H9 (cell line): ENCODE measurements at regions not wholly inside any gene's neighbourhood (a gene's known extent, or its start where the extent isn't known, plus 50 kb on each side); places are given as distances from the start of the nearest gene placed in this dataset.

Experiments
- DNase-seq: peaks from one replicate; pipeline ENCODE4 v3.0.0-alpha.2; 2017
- H2AFZ ChIP-seq: one replicate; pipeline ENCODE4 v1.6.1; 2013; ENCODE audit warnings: mild to moderate bottlenecking, low read length, control low read depth, moderate library complexity
- H2AK5ac ChIP-seq: 2 replicates; pipeline ENCODE4 v1.6.1; 2013; ENCODE audit warnings: low read length, control low read depth, mixed read lengths; ENCODE audit not compliant: insufficient read length
- H2BK120ac ChIP-seq: one replicate; pipeline ENCODE4 v1.6.1; 2013; ENCODE audit warnings: low read depth, mild to moderate bottlenecking, low read length, control low read depth, inconsistent platforms; ENCODE audit not compliant: poor library complexity, severe bottlenecking
- H2BK12ac ChIP-seq: 2 replicates; pipeline ENCODE4 v1.6.1; 2013; ENCODE audit warnings: low read length, control low read depth, mixed read lengths, low read depth; ENCODE audit not compliant: insufficient read length
- H2BK15ac ChIP-seq: 2 replicates; pipeline ENCODE4 v1.6.1; 2013; ENCODE audit warnings: low read depth, low read length, control low read depth
- H2BK20ac ChIP-seq: one replicate; pipeline ENCODE4 v1.6.1; 2013; ENCODE audit warnings: low read depth, mild to moderate bottlenecking, low read length, control low read depth, inconsistent platforms; ENCODE audit not compliant: poor library complexity, severe bottlenecking
- H2BK5ac ChIP-seq: 2 replicates; pipeline ENCODE4 v1.6.1; 2013; ENCODE audit warnings: low read length, control low read depth, mixed read lengths; ENCODE audit not compliant: insufficient read length
- H3K14ac ChIP-seq: 2 replicates; pipeline ENCODE4 v1.6.1; 2013; ENCODE audit warnings: low read length, control low read depth; ENCODE audit not compliant: insufficient read depth
- H3K18ac ChIP-seq: 2 replicates; pipeline ENCODE4 v1.6.1; 2013; ENCODE audit warnings: low read depth, mild to moderate bottlenecking, mixed read lengths, low read length, control low read depth; ENCODE audit not compliant: insufficient read length
- H3K23ac ChIP-seq: 2 replicates; pipeline ENCODE4 v1.6.1; 2013; ENCODE audit warnings: low read length, control low read depth, mixed read lengths, low read depth; ENCODE audit not compliant: insufficient read length
- H3K23me2 ChIP-seq: 2 replicates; pipeline ENCODE4 v1.6.1; 2013; ENCODE audit warnings: low read depth, mild to moderate bottlenecking, mixed read lengths, low read length, control low read depth; ENCODE audit not compliant: insufficient read length, poor library complexity, severe bottlenecking
- H3K27ac ChIP-seq: 2 replicates; pipeline ENCODE4 v1.5.1; 2013; ENCODE audit warnings: low read length, control low read depth, mixed read lengths, low read depth; ENCODE audit not compliant: insufficient read length
- H3K27me3 ChIP-seq: 2 replicates; pipeline ENCODE4 v1.6.1; 2013; ENCODE audit warnings: low read length, control low read depth, inconsistent platforms; ENCODE audit not compliant: insufficient read depth
- H3K4ac ChIP-seq: 2 replicates; pipeline ENCODE4 v1.6.1; 2013; ENCODE audit warnings: low read depth, mild to moderate bottlenecking, control low read depth, inconsistent platforms, low read length, moderate library complexity
- H3K4me1 ChIP-seq: 2 replicates; pipeline ENCODE4 v1.6.1; 2013; ENCODE audit warnings: low read length, control low read depth, inconsistent platforms; ENCODE audit not compliant: insufficient read depth
- H3K4me2 ChIP-seq: 2 replicates; pipeline ENCODE4 v1.6.1; 2013; ENCODE audit warnings: low read length, control low read depth, mixed read lengths; ENCODE audit not compliant: insufficient read length, insufficient read depth
- H3K56ac ChIP-seq: 2 replicates; pipeline ENCODE4 v1.6.1; 2013; ENCODE audit warnings: low read depth, mild to moderate bottlenecking, mixed read lengths, low read length, control low read depth; ENCODE audit not compliant: insufficient read length
- H3K79me1 ChIP-seq: 2 replicates; pipeline ENCODE4 v1.6.1; 2013; ENCODE audit warnings: low read depth, mild to moderate bottlenecking, moderate library complexity, low read length, control low read depth, inconsistent platforms; ENCODE audit not compliant: insufficient read depth, poor library complexity, severe bottlenecking
- H3K79me2 ChIP-seq: 2 replicates; pipeline ENCODE4 v1.6.1; 2013; ENCODE audit warnings: low read length, control low read depth, inconsistent platforms; ENCODE audit not compliant: insufficient read depth
- H3K9ac ChIP-seq: 2 replicates; pipeline ENCODE4 v1.6.1; 2013; ENCODE audit warnings: low read length, control low read depth, mixed read lengths; ENCODE audit not compliant: insufficient read length; ENCODE audit errors: extremely low read depth
- H3K9me3 ChIP-seq: one replicate; pipeline ENCODE4 v1.6.1; 2013; ENCODE audit warnings: low read depth, low read length, inconsistent platforms; ENCODE audit not compliant: control insufficient read depth
- H3T11ph ChIP-seq: one replicate; pipeline ENCODE4 v1.6.1; 2013; ENCODE audit warnings: mild to moderate bottlenecking, low read length, control low read depth, inconsistent platforms
- H4K20me1 ChIP-seq: one replicate; pipeline ENCODE4 v1.6.1; 2013; ENCODE audit not compliant: control insufficient read depth, insufficient read length, insufficient read depth
- H4K5ac ChIP-seq: 2 replicates; pipeline ENCODE4 v1.6.1; 2013; ENCODE audit warnings: low read depth, mild to moderate bottlenecking, mixed read lengths, low read length, control low read depth; ENCODE audit not compliant: insufficient read length
- H4K8ac ChIP-seq: replicated peaks from 2 replicates; pipeline ENCODE4 v1.6.1; 2013; ENCODE audit warnings: low read length, control low read depth, mixed read lengths, low read depth; ENCODE audit not compliant: insufficient read length
- H4K91ac ChIP-seq: 2 replicates; pipeline ENCODE4 v1.6.1; 2013; ENCODE audit warnings: low read depth, mild to moderate bottlenecking, moderate library complexity, mixed read lengths, low read length, control low read depth; ENCODE audit not compliant: insufficient read length
- H3K27ac Mint-ChIP-seq, 3 experiments: 2 replicates in 2 of 3; 3 replicates in 1 of 3; pipeline ENCODE4 v1.8.0; 2020 to 2021; ENCODE audit warnings: mixed read lengths in 3 of 3, mild to moderate bottlenecking in 1 of 3, moderate library complexity in 1 of 3
- H3K27me3 Mint-ChIP-seq: 2 replicates; pipeline ENCODE4 v1.8.0; 2021; ENCODE audit warnings: low read depth, mild to moderate bottlenecking, moderate library complexity, mixed read lengths
- H3K36me3 Mint-ChIP-seq, 3 experiments: 2 replicates in 2 of 3; 3 replicates in 1 of 3; pipeline ENCODE4 v1.8.0; 2020 to 2021; ENCODE audit warnings: low read depth in 3 of 3, mixed read lengths in 3 of 3; ENCODE audit not compliant: insufficient read depth in 1 of 3
- H3K4me1 Mint-ChIP-seq, 2 experiments: 2 replicates each; pipeline ENCODE4 v1.8.0; 2020; ENCODE audit warnings: mixed read lengths in 2 of 2
- H3K4me3 Mint-ChIP-seq, 2 experiments: 2 replicates in 1 of 2; 3 replicates in 1 of 2; pipeline ENCODE4 v1.8.0; 2020 to 2021; ENCODE audit warnings: mild to moderate bottlenecking in 2 of 2, mixed read lengths in 2 of 2, moderate library complexity in 1 of 2
- H3K9me3 Mint-ChIP-seq, 2 experiments: 2 replicates in 1 of 2; 3 replicates in 1 of 2; pipeline ENCODE4 v1.8.0; 2020; ENCODE audit warnings: mild to moderate bottlenecking in 2 of 2, mixed read lengths in 2 of 2, moderate library complexity in 1 of 2
- WGBS: extraction: QIAGEN DNeasy Blood & Tissue Kit; methylation state at CpG from one replicate; pipeline ENCODE4 v1.1.7; 2013; ENCODE audit warnings: missing lambda C conversion rate, low lambda C conversion rate, mixed read lengths; ENCODE audit not compliant: insufficient read length; ENCODE audit errors: extremely low coverage; 5-methylcytosine and 5-hydroxymethylcytosine counted together
- TF ChIP-seq, protein P1 (sequence below): fragments of 200-600 bp; sonication (generic); conservative IDR thresholded peaks from 3 replicates; pipeline ENCODE4 v1.8.0; 2021; ENCODE audit warnings: antibody characterized with exemption, mild to moderate bottlenecking

DNA sequence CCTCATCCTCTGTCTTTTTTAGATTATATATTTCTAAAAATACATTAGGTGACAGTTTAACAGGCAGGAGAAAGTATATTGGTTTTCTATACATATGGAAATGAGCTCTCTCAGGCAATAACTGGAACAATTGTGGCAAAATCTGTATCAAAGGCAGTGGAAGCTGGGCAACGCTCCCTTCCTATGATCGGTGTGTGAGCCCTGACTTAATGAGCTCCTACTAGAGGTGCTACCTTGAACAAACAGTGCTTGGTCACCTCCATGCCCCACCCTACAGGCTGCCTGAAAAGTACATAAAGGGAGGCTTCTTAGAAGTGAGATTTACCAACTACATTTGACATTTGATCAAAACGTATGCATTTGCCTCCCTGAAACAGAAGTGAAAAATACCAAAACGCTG is 185.3 kb downstream of the EFNB2 start:
- no peak overlapping the region for H3K18ac ChIP-seq
- no peak overlapping the region for H2BK20ac ChIP-seq
- H2AFZ ChIP-seq = no peak overlapping the region
- no peak overlapping the region for H4K5ac ChIP-seq
- Mint-ChIP-seq H3K9me3 (peaks cover 0 to 4% of the 10 kb centered on the region in 2 experiments; a peak in 1 of 5 replicates), H3K4me3 (no peak overlapping the region), H3K27ac (no peak overlapping the region), H3K27me3 (peaks cover 21% of the 10 kb centered on the region), H3K36me3 (no peaks in the 10 kb centered on the region; a peak in 1 of 7 replicates), H3K4me1 (peaks cover 37 to 40% of the 10 kb centered on the region in 2 experiments)
- no peaks in the 10 kb centered on the region for H3K79me1 ChIP-seq
- no peak overlapping the region for H3K56ac ChIP-seq
- no peaks in the 10 kb centered on the region for H3K79me2 ChIP-seq
- H3K14ac ChIP-seq = no peak overlapping the region
- no peak overlapping the region for H2AK5ac ChIP-seq
- no peak for DNase-seq
- no peak overlapping the region for H3K9ac ChIP-seq
- no CpG with 5 or more reads among the region's 4 CpGs for WGBS
- H2BK5ac ChIP-seq = no peak overlapping the region
- H3K4me2 ChIP-seq = no peak overlapping the region
- H3K4me1 ChIP-seq = no peaks in the 10 kb centered on the region; the same call in 1 of the 2 replicates
- H2BK120ac ChIP-seq = no peak overlapping the region
- H3K27ac ChIP-seq = no peak overlapping the region
- no peaks in the 10 kb centered on the region for H3K9me3 ChIP-seq
- no peak overlapping the region for H4K8ac ChIP-seq
- H2BK15ac ChIP-seq = no peak overlapping the region
- no peak overlapping the region for H2BK12ac ChIP-seq
- H3T11ph ChIP-seq = no peak overlapping the region
- H4K91ac ChIP-seq = no peak overlapping the region
- no peak overlapping the region for H3K23ac ChIP-seq
- peaks cover 7% of the 10 kb centered on the region for H3K23me2 ChIP-seq
- TF ChIP-seq, protein P1, sequence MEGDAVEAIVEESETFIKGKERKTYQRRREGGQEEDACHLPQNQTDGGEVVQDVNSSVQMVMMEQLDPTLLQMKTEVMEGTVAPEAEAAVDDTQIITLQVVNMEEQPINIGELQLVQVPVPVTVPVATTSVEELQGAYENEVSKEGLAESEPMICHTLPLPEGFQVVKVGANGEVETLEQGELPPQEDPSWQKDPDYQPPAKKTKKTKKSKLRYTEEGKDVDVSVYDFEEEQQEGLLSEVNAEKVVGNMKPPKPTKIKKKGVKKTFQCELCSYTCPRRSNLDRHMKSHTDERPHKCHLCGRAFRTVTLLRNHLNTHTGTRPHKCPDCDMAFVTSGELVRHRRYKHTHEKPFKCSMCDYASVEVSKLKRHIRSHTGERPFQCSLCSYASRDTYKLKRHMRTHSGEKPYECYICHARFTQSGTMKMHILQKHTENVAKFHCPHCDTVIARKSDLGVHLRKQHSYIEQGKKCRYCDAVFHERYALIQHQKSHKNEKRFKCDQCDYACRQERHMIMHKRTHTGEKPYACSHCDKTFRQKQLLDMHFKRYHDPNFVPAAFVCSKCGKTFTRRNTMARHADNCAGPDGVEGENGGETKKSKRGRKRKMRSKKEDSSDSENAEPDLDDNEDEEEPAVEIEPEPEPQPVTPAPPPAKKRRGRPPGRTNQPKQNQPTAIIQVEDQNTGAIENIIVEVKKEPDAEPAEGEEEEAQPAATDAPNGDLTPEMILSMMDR = no peak
- H3K27me3 ChIP-seq = no peaks in the 10 kb centered on the region
- no peak overlapping the region for H3K4ac ChIP-seq
- no peaks in the 10 kb centered on the region for H4K20me1 ChIP-seq
